ENCODE measurements at regions not wholly inside any gene's neighbourhood (a gene's known extent, or its start where the extent isn't known, plus 50 kb on each side); places are given as distances from the start of the nearest gene placed in this dataset.
"Not testable (repeated sequence)": the region's sequence is repeated elsewhere in the genome, so short reads cannot be mapped to it uniquely, and the experiment has no call there.

DNA sequence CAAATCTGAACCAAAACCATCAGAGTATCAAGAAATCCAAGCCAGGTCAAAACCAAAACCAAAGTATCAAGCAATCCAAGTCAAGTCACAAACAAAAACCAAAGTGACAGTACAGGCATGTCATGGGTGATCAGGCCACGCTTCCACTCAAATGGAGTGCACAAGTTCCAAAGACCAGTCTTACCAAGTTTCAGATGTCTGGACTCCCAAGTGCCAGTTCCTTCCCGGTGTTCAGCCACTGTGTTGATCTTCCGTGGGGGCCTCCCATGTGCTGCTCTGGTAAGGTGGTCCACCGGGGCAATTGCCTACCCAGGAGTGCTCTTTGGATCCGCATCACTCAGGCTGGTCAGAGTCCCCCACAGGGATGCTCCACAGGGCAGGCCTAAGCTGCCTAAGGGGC is 61.5 kb upstream of the PRMT8 start:
- TF ChIP-seq, protein P1, sequence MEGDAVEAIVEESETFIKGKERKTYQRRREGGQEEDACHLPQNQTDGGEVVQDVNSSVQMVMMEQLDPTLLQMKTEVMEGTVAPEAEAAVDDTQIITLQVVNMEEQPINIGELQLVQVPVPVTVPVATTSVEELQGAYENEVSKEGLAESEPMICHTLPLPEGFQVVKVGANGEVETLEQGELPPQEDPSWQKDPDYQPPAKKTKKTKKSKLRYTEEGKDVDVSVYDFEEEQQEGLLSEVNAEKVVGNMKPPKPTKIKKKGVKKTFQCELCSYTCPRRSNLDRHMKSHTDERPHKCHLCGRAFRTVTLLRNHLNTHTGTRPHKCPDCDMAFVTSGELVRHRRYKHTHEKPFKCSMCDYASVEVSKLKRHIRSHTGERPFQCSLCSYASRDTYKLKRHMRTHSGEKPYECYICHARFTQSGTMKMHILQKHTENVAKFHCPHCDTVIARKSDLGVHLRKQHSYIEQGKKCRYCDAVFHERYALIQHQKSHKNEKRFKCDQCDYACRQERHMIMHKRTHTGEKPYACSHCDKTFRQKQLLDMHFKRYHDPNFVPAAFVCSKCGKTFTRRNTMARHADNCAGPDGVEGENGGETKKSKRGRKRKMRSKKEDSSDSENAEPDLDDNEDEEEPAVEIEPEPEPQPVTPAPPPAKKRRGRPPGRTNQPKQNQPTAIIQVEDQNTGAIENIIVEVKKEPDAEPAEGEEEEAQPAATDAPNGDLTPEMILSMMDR (IDR thresholded peaks at IDR 0.05; ENCODE audit: insufficient read depth, low read length): not testable (repeated sequence)
- TF ChIP-seq REST (IDR thresholded peaks at IDR 0.05; ENCODE audit: insufficient replicate concordance, low read depth); POLR2AphosphoS5 (IDR thresholded peaks at IDR 0.05; ENCODE audit: low read depth): not testable (repeated sequence)

Measured in HL-60 (cell line).